Transverse colon (tissue), 4 donors: ENCODE measurements at regions not wholly inside any gene's neighbourhood (a gene's known extent, or its start where the extent isn't known, plus 50 kb on each side); places are given as distances from the start of the nearest gene placed in this dataset.

Source experiments
- DNase-seq: peaks from one replicate; pipeline ENCODE4 v3.0.0-alpha.2; 2019
- H3K27ac ChIP-seq, 4 donors: fragments of 200-600 bp; sonication (generic); 2 replicates each; pipeline ENCODE4 v1.5.1; 2016 to 2018; ENCODE audit warnings: inconsistent platforms in 4 of 4
- H3K27me3 ChIP-seq: fragments of 200-600 bp; sonication (generic); 2 replicates; pipeline ENCODE4 v1.5.1; 2017; ENCODE audit warnings: inconsistent platforms
- H3K36me3 ChIP-seq, 4 donors: fragments of 200-600 bp; sonication (generic); 2 replicates each; pipeline ENCODE4 v1.5.1; 2017 to 2019; ENCODE audit warnings: inconsistent platforms in 4 of 4
- H3K4me1 ChIP-seq, 4 donors: fragments of 200-600 bp; sonication (generic); 2 replicates each; pipeline ENCODE4 v1.5.1; 2017 to 2020; ENCODE audit warnings: inconsistent platforms in 4 of 4
- H3K4me3 ChIP-seq, 4 donors: fragments of 200-600 bp; sonication (generic); 1 replicate in 1 of 4; 2 replicates in 3 of 4; pipeline versions ENCODE4 v1.5.1 to v1.6.1; 2017 to 2019; ENCODE audit warnings: inconsistent platforms in 4 of 4
- H3K9me3 ChIP-seq, 2 donors: fragments of 200-600 bp; sonication (generic); 2 replicates each; pipeline ENCODE4 v1.5.1; 2017 to 2019; ENCODE audit warnings: inconsistent platforms in 2 of 2
- EP300 ChIP-seq: sonication (generic); formaldehyde crosslinking; IDR thresholded peaks from one replicate; pipeline ENCODE4 v1.6.1; 2017; ENCODE audit warnings: antibody characterized with exemption, low read depth
- POLR2A ChIP-seq: fragments of 450-650 bp; IDR thresholded peaks from one replicate; pipeline ENCODE4 v1.6.1; 2016; ENCODE audit warnings: antibody characterized with exemption, mild to moderate bottlenecking, moderate library complexity
- POLR2AphosphoS5 ChIP-seq, 3 donors: sonication (generic); formaldehyde crosslinking; IDR thresholded peaks; one replicate each; pipeline ENCODE4 v1.6.1; 2016; ENCODE audit warnings: antibody characterized with exemption in 3 of 3
- WGBS, 2 donors: methylation state at CpG; one replicate each; pipeline ENCODE4 v1.1.5; 2018; ENCODE audit warnings: low coverage in 1 of 2; 5-methylcytosine and 5-hydroxymethylcytosine counted together
- in situ Hi-C, 4 donors: fragments of 200-750 bp; cut with MboI; loops; one replicate each; pipeline versions ENCODE4 v1.15.0 to v1.15.1; 2017; ENCODE audit warnings: low sequenced_read_pairs in 3 of 4, low pct_ligation_motif_present in 1 of 4, low pct_unique_long_range_greater_than_20kb in 1 of 4
- intact Hi-C: fragments of 100-400 bp; cut with DNase I; formaldehyde crosslinking; loops from one replicate; pipeline ENCODE4 v1.15.1; 2023; ENCODE audit warnings: low total_unique reads
- TF ChIP-seq, protein P1 (sequence below), 5 experiments: fragments of 200-600 bp in 3 of 5; fragments of 450-650 bp in 2 of 5; sonication (generic) in 3 of 5; IDR thresholded peaks; 1 replicate in 2 of 5; 2 replicates in 3 of 5; pipeline ENCODE4 v1.5.1; 2016 to 2017; ENCODE audit warnings: antibody characterized with exemption in 5 of 5, inconsistent platforms in 3 of 5, mild to moderate bottlenecking in 2 of 5, moderate library complexity in 1 of 5

DNA sequence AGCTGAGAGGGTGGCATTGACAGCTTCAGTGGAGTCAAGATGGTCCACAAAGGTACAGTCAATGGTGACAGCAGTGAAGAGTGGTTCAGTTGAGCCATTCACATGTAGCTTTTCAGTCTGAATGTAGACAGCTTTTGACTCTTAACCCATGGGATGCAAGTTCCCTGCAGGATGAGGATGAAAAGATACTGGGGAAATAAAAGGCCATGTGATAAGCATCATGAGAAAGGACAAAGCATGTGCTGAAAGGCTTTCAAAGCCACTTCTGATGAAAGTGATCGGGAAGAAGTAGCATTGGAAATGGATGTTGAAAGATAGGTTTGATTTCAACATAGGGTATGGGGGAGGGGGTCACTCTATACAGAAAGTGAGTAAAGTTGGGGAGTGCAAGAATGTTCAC is 182.9 kb downstream of the ETS1 start:
- WGBS, 2 donors = 94 to 100% methylated on average over 1 of the region's 1 CpG
- TF ChIP-seq, protein P1, sequence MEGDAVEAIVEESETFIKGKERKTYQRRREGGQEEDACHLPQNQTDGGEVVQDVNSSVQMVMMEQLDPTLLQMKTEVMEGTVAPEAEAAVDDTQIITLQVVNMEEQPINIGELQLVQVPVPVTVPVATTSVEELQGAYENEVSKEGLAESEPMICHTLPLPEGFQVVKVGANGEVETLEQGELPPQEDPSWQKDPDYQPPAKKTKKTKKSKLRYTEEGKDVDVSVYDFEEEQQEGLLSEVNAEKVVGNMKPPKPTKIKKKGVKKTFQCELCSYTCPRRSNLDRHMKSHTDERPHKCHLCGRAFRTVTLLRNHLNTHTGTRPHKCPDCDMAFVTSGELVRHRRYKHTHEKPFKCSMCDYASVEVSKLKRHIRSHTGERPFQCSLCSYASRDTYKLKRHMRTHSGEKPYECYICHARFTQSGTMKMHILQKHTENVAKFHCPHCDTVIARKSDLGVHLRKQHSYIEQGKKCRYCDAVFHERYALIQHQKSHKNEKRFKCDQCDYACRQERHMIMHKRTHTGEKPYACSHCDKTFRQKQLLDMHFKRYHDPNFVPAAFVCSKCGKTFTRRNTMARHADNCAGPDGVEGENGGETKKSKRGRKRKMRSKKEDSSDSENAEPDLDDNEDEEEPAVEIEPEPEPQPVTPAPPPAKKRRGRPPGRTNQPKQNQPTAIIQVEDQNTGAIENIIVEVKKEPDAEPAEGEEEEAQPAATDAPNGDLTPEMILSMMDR (IDR thresholded peaks at IDR 0.05) = no peak
- TF ChIP-seq EP300 (no peak), POLR2A (no peak), POLR2AphosphoS5 (IDR thresholded peaks at IDR 0.05) (no peak)
- in situ Hi-C loops = no loop called here

DNA sequence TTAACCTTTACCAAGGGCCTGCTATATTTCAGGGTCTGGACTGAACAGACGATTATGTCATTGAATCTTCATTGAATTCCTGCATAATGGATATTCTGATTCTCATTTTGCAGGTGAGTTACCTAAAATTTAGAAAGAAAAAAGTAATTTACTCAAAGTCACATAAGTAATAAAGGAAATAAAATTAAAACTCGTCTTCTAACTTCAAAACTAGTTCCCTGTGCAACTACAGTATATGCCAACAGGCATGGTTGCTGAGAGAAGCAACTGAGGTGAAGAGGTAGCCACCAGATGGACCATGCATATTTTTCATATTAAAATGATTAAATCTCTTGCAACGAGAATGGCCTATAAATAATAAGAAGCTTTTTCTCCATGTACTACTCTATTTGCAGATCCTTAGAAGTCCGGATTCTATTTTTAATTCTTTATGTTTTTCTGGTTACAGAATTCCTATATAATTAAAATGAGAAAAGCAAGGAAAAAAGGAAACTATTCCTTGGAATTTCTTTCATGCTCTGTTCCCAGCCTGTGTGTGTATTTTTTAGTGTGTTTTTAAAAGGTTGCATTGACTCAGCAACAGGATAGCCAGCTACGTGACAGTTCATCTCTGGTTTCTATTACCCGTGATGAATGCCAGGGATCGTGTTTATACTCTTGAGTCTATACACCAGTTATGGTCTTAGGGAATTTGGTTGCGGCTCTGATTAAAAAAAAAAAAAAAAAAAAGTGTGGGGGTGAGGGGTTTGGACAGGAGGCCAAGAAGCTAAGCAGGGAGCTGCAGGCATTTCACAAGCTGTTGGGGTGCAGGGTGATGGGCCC is 186.8 kb downstream of the ETS1 start:
- peak overlapping the region in 3 of 4 donors; percentile 24 to 55 (median 30) for H3K27ac ChIP-seq
- no peak for DNase-seq
- H3K27me3 ChIP-seq = no peaks in the 10 kb centered on the region
- TF ChIP-seq EP300 (no peak), POLR2A (no peak), POLR2AphosphoS5 (IDR thresholded peaks at IDR 0.05) (peak; percentile 66 to 89 (median 75))
- TF ChIP-seq, protein P1 (IDR thresholded peaks at IDR 0.05) = no peak
- no peaks in the 10 kb centered on the region for H3K36me3 ChIP-seq
- H3K4me3 ChIP-seq = no peak overlapping the region
- in situ Hi-C loops = no loop called here
- 73 to 79% methylated on average over 8 of the region's 8 CpGs for WGBS, 2 donors
- peaks cover 0 to 15% (median 2%) of the 10 kb centered on the region in 4 donors for H3K4me1 ChIP-seq
- intact Hi-C loops = no loop called here
- no peaks in the 10 kb centered on the region for H3K9me3 ChIP-seq

More for the DNA sequence above, 182.9 kb downstream of the ETS1 start:
- Histone ChIP-seq H3K4me3 (no peak overlapping the region), H3K27me3 (no peaks in the 10 kb centered on the region), H3K9me3 (no peaks in the 10 kb centered on the region), H3K27ac (no peak overlapping the region), H3K36me3 (no peaks in the 10 kb centered on the region), H3K4me1 (peaks cover 0 to 30% (median 7%) of the 10 kb centered on the region in 4 donors)
- intact Hi-C loops = no loop called here
- DNase-seq = no peak

DNA sequence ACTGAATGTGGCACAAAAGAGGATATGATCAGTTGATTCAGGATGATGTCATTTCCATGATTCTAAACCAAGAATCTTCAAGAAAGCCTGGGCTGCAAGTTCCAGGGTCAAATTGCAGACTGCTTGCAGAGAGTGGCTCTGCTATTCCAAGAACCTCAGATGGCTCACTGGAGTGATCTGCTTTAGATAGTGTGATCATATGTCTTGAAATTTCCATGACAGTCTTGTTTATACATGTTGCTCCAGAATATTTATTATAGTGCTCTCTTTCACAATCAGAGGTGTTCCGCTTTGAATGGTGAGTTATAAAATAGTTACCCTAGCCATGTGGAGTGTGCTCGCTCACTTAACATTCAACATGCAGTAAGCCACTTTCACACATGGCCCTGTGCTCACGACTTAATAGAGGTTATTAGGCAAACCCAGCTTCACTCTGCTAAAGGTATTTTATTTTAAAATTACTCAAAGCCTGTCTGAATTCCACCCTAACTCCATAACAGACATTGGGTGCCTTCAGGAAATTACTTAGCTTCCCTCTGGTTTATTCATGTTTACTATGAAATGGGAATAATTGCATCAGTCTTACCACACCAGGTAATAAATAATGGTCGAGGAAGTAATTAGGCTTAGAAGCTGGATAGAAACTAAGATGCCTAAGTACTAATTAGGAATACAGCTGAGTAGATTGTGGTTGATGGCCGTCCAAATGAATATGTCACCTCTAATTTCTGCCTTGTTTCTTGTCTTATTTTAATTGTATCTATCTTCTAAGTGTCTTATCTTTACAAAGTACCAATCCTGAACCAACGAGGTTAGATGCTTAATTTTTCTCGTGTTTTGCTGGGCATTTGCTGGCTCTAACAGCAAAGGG is 187.9 kb downstream of the ETS1 start:
- no peak for TF ChIP-seq POLR2A
- TF ChIP-seq EP300 = no peak
- TF ChIP-seq POLR2AphosphoS5 (IDR thresholded peaks at IDR 0.05) = no peak
- TF ChIP-seq, protein P1 (IDR thresholded peaks at IDR 0.05) = no peak
- WGBS, 2 donors = 82 to 83% methylated on average over 4 to 7 of the region's 7 CpGs
- in situ Hi-C loops = no loop called here

More for the DNA sequence above, 187.9 kb downstream of the ETS1 start:
- Histone ChIP-seq H3K27me3 (no peaks in the 10 kb centered on the region), H3K27ac (no peak overlapping the region), H3K9me3 (no peaks in the 10 kb centered on the region), H3K36me3 (no peaks in the 10 kb centered on the region), H3K4me3 (no peak overlapping the region), H3K4me1 (peaks cover 0 to 12% (median 0%) of the 10 kb centered on the region in 4 donors)
- intact Hi-C loops = no loop called here
- no peak for DNase-seq
